ENCODE measurements at regions not wholly inside any gene's neighbourhood (a gene's known extent, or its start where the extent isn't known, plus 50 kb on each side); places are given as distances from the start of the nearest gene placed in this dataset.

DNA sequence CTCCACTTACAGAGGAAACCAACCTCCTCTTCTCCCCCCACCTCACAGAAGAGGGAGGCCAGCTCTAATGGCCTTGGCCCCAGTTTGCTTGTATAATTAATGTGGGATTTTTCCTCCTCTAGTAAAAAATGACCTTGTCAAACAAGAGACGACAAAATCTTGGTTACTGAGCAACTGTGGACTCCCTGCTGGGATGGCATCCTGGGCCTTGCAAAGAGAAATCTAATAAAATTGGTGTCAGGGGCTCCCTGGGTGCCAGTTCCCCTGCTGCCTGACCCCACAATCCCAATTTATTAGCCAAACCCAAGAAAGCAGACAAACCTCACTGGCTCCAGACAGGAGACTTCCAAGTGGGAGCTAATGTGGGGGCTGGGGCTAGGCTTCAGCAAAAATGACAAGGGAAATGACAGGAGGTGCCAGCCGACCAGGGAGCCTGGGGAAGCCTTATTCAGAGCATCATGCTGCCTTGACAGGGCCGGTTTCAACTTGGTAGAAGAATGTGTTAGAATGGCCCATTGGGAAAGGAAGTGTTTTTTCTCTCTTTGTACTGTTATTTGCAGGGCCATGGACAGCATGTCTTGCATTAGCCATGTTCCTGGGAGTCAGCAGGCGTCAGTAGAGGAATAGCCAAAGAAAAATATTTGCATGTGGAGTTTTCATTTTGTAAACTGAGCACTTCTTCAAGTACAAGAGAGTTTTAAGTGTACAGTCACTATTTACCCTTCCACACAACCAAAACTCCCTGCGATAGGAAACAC is 816.9 kb downstream of the DHX35 start:
- no peaks in the 10 kb centered on the region for H3K36me3 ChIP-seq (ENCODE audit: low read depth)
- TF ChIP-seq EZH2phosphoT487 (IDR thresholded peaks at IDR 0.05; ENCODE audit: insufficient read depth, low read depth): no peak
- TF ChIP-seq EZH2 (IDR thresholded peaks at IDR 0.05; ENCODE audit: insufficient read depth, poor library complexity, severe bottlenecking): no peak
- no peaks in the 10 kb centered on the region for H3K9me2 ChIP-seq (ENCODE audit: insufficient read depth)
- in situ Hi-C loops (cut with MboI): no loop called here
- WGBS, 2 experiments (ENCODE audit: low coverage in 1 of 2, low lambda C conversion rate in 2 of 2, missing lambda C conversion rate in 2 of 2): 50 to 62% methylated on average over 5 of the region's 5 CpGs
- H3K27ac ChIP-seq: no peak overlapping the region
- 0 out of 2 replicates have a peak, but pooled peaks cover 10% of the 10 kb centered on the region for H3F3A ChIP-seq (ENCODE audit: insufficient read depth)
- no peaks in the 10 kb centered on the region for H3K79me2 ChIP-seq (ENCODE audit: insufficient read depth)
- H3K4me1 ChIP-seq (ENCODE audit: insufficient read depth): no peaks in the 10 kb centered on the region; the same call in 1 of the 2 replicates
- H3K4me2 ChIP-seq (ENCODE audit: unreplicated experiment): no peak overlapping the region
- peak; percentile 24 for DNase-seq
- no peaks in the 10 kb centered on the region for H4K20me1 ChIP-seq (ENCODE audit: insufficient read depth)
- no peak overlapping the region for H2AFZ ChIP-seq
- H3K9me3 ChIP-seq (ENCODE audit: low read depth): no peaks in the 10 kb centered on the region
- no peak overlapping the region for H3K9ac ChIP-seq
- H3K27me3 ChIP-seq (replicated peaks; ENCODE audit: insufficient read depth): peaks cover 2% of the 10 kb centered on the region; the same call in 1 of the 2 replicates
- no peak overlapping the region for H3K4me3 ChIP-seq

DNA sequence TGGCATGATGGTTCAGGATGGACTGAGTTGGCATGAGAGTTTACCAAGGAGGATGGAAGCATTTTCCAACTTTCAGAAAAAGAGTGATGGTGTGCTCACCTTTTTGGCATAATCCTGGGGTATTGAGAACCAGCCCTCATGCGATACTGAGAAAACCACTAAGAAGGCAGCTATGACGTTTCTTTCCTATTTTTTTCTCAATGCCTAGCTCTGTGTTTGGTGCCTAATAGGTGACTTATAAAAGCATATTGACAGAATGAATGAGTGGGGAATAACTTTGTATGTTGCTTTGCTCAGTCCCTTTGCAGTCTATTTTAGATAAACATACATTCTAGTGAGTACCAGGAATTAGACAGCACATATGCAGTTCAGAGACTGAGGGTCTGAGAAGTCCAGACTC is 816.3 kb downstream of the DHX35 start:
- Histone ChIP-seq H3K36me3 (ENCODE audit: low read depth) (no peaks in the 10 kb centered on the region), H3F3A (ENCODE audit: insufficient read depth) (0 out of 2 replicates have a peak, but pooled peaks cover 10% of the 10 kb centered on the region), H3K4me3 (no peak overlapping the region), H3K9me3 (ENCODE audit: low read depth) (no peaks in the 10 kb centered on the region), H4K20me1 (ENCODE audit: insufficient read depth) (no peaks in the 10 kb centered on the region), H3K27ac (no peak overlapping the region), H3K79me2 (ENCODE audit: insufficient read depth) (no peaks in the 10 kb centered on the region), H3K4me2 (ENCODE audit: unreplicated experiment) (no peak overlapping the region), H3K27me3 (replicated peaks; ENCODE audit: insufficient read depth) (peaks cover 2% of the 10 kb centered on the region; the same call in 1 of the 2 replicates), H3K9ac (no peak overlapping the region), H2AFZ (no peak overlapping the region), H3K9me2 (ENCODE audit: insufficient read depth) (no peaks in the 10 kb centered on the region), H3K4me1 (ENCODE audit: insufficient read depth) (no peaks in the 10 kb centered on the region; the same call in 1 of the 2 replicates)
- no peak for DNase-seq
- 96 to 98% methylated on average over 2 of the region's 2 CpGs for WGBS, 2 experiments (ENCODE audit: low coverage in 1 of 2, low lambda C conversion rate in 2 of 2, missing lambda C conversion rate in 2 of 2)
- in situ Hi-C loops (cut with MboI): no loop called here
- TF ChIP-seq EZH2phosphoT487 (IDR thresholded peaks at IDR 0.05; ENCODE audit: insufficient read depth, low read depth) (no peak), EZH2 (IDR thresholded peaks at IDR 0.05; ENCODE audit: insufficient read depth, poor library complexity, severe bottlenecking) (no peak)

DNA sequence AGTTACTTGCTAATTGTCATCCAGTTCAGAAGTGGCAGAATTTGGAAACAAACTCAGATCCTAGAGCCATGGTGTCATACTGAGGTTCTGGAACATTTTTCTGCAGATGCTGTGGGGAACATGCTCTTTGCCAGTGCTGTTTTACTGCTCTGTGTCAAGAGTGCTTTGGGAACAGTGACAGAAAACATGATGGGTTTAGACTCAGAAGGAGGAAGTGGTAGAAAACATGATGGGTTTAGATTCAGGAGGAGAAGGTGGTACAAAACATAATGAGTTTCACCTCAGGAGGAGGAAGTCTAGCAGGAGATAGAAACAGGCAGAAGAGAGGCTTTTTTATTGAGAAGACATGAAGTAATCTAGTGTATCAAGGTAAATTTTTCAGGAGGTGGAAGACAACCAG is 815.5 kb downstream of the DHX35 start:
- Histone ChIP-seq H3K36me3 (ENCODE audit: low read depth) (no peaks in the 10 kb centered on the region), H3K9me3 (ENCODE audit: low read depth) (no peaks in the 10 kb centered on the region), H3K9me2 (ENCODE audit: insufficient read depth) (no peaks in the 10 kb centered on the region), H3F3A (ENCODE audit: insufficient read depth) (0 out of 2 replicates have a peak, but pooled peaks cover 10% of the 10 kb centered on the region), H4K20me1 (ENCODE audit: insufficient read depth) (no peaks in the 10 kb centered on the region), H3K4me3 (no peak overlapping the region), H3K4me1 (ENCODE audit: insufficient read depth) (no peaks in the 10 kb centered on the region; the same call in 1 of the 2 replicates), H3K27ac (no peak overlapping the region), H2AFZ (no peak overlapping the region), H3K9ac (no peak overlapping the region), H3K79me2 (ENCODE audit: insufficient read depth) (no peaks in the 10 kb centered on the region), H3K4me2 (ENCODE audit: unreplicated experiment) (no peak overlapping the region), H3K27me3 (replicated peaks; ENCODE audit: insufficient read depth) (peaks cover 2% of the 10 kb centered on the region; the same call in 1 of the 2 replicates)
- in situ Hi-C loops (cut with MboI): no loop called here
- TF ChIP-seq EZH2 (IDR thresholded peaks at IDR 0.05; ENCODE audit: insufficient read depth, poor library complexity, severe bottlenecking) (no peak), EZH2phosphoT487 (IDR thresholded peaks at IDR 0.05; ENCODE audit: insufficient read depth, low read depth) (no peak)
- DNase-seq: no peak

DNA sequence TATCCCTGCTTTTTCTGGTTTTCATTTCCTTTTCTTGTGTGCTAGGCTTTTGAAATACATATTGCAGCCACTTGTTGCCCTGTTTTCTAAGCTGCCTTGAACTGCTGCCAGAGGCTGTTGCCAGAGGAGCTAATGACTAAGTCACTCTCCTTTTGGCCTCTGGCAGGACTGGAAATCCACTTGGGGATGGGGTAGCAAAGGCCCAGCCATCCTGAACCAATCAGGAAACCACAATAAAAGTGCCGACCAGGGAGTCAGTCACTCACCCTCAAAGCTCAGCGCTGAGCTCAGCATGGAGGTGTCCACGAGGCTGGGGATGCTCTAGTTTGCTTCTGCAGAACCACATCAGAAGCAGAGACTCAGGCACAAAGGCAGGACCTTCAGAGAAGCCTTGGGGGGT is 813.0 kb downstream of the DHX35 start:
- H3K4me1 ChIP-seq (ENCODE audit: insufficient read depth): no peaks in the 10 kb centered on the region; the same call in 1 of the 2 replicates
- in situ Hi-C loops (cut with MboI): no loop called here
- H3K9ac ChIP-seq: no peak overlapping the region
- H3K27me3 ChIP-seq (replicated peaks; ENCODE audit: insufficient read depth): peaks cover 2% of the 10 kb centered on the region; the same call in 1 of the 2 replicates
- no peaks in the 10 kb centered on the region for H3K79me2 ChIP-seq (ENCODE audit: insufficient read depth)
- no peak overlapping the region for H3K4me3 ChIP-seq
- no peak for TF ChIP-seq EZH2phosphoT487 (IDR thresholded peaks at IDR 0.05; ENCODE audit: insufficient read depth, low read depth)
- no peak for TF ChIP-seq EZH2 (IDR thresholded peaks at IDR 0.05; ENCODE audit: insufficient read depth, poor library complexity, severe bottlenecking)
- H3K27ac ChIP-seq: no peak overlapping the region
- no peaks in the 10 kb centered on the region for H3K9me3 ChIP-seq (ENCODE audit: low read depth)
- H3K36me3 ChIP-seq (ENCODE audit: low read depth): no peaks in the 10 kb centered on the region
- no peak overlapping the region for H3K4me2 ChIP-seq (ENCODE audit: unreplicated experiment)
- WGBS, 2 experiments (ENCODE audit: low coverage in 1 of 2, low lambda C conversion rate in 2 of 2, missing lambda C conversion rate in 2 of 2): 2 to 6% methylated on average over 3 of the region's 3 CpGs
- no peaks in the 10 kb centered on the region for H3K9me2 ChIP-seq (ENCODE audit: insufficient read depth)
- no peak overlapping the region for H2AFZ ChIP-seq
- H4K20me1 ChIP-seq (ENCODE audit: insufficient read depth): no peaks in the 10 kb centered on the region
- 0 out of 2 replicates have a peak, but pooled peaks cover 10% of the 10 kb centered on the region for H3F3A ChIP-seq (ENCODE audit: insufficient read depth)
- peak; percentile 91 for DNase-seq
